HG03196 (cell line): ENCODE measurements at regions not wholly inside any gene's neighbourhood (a gene's known extent, or its start where the extent isn't known, plus 50 kb on each side); places are given as distances from the start of the nearest gene placed in this dataset.

ENCODE experiments used
- ATAC-seq: cut with Tn5 transposase; IDR thresholded peaks from one replicate; pipeline ENCODE4 v1.9.1; 2021; ENCODE audit not compliant: unreplicated experiment

DNA sequence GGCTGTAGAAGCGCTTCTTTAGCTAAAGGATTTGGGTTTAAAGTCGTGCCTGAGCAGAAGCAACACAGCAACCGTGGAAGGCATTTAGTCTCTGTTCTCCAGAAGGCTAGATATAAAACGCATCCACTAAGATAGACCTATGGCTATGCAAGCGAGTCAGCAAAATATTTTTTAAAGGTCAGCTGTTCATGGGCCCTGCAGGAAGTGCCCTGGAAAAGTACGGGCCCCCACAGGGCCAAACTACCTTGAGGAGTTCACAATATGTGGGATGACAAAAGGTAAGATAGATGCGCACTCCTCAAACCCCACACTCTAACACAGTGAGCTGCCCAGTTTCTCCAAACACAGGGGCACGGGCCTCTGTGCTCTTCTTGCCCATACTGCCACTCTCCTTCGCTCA lies 261.6 kb downstream of the VPS13C start:
- no peak for ATAC-seq

GRCh38 chr15:61796056-61796455 lies 264.2 kb downstream of the VPS13C start:
- no peak for ATAC-seq

DNA sequence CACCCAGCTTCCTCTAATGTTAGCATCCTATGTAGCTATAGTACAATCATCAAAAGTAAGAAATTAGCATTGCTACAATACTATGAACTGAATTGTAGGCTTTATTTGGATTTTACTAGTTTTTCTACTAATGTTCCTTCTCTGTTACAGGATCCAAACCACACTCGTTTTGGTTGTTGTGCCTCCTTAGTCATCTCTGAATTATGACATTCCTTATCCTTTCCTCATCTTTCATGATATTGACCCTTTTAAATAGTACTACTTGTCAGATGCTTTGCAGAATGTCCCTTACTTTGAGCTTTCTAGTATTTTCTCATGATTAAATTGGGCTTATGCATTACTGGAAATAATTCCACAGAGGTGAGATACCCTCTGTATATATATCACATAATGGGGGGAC lies 265.4 kb downstream of the VPS13C start:
- ATAC-seq, result no peak

DNA sequence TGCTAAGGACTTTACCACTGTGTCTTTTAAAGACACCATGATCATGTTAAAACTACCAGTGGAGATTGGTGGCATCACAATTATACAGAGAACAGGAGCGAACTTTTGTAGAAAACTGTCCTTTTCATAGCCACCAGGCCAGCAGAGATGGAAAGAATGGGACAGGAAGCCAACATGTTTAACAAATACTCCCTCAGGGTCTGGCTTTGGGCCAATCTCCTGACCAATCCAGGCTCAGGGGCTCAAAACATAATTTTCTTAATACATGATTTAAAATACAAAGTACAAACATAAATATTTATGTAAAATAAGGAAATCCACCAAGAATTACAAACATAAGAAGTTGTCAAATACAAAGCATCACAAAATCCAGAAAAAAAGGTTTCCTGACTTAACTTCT lies 266.0 kb downstream of the VPS13C start:
- ATAC-seq, result no peak

DNA sequence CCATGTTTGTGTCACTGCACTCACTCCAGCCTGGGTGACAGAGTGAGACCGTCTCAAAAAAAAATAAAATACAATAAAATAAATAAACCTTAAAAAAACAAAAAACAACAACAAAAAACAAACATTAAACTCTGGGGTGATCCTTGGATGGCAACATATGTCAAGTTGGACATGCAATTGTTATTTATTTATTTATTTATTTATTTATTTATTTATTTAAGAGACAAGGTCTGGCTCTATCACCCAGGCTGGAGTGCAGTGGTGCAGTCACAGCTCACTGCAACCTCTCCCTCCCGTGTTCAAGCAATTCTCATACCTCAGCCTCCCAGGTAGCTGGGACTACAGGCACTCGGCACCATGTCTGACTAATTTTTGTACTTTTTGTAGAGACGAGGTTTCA lies 275.5 kb downstream of the VPS13C start:
- ATAC-seq, result no peak

DNA sequence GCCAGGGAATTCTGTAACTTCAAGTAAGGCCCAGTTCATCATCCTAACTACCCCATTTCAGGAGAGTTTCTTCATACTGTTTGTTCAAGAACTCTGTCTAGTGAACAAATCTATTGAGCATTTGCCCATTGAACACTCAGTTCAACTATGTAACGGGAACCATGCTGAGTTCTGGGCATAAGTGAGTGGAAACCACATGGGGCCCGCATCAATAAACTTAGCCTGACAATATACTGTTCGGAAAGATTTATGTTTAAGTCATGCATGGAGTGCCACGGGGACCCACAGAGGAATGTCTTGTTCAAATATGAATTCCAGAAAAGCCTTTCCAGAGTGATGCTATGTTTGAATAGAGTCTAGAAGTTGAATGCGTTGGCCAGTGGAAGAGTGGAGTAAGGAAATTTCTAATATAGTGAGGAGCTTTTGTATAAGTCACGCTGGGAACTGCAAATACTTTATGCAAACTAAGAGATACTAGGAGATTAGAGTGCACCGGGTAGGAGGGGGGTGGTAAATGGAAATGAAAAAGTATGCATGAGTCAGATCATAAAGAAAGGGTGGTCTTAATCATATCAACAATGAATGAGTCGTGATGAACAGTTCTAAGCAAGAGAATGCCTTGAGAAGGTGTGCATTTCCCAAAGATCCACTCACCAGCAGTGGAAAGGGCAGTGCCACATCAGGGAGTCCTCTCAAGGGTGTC lies 279.8 kb downstream of the VPS13C start:
- ATAC-seq, result no peak

DNA sequence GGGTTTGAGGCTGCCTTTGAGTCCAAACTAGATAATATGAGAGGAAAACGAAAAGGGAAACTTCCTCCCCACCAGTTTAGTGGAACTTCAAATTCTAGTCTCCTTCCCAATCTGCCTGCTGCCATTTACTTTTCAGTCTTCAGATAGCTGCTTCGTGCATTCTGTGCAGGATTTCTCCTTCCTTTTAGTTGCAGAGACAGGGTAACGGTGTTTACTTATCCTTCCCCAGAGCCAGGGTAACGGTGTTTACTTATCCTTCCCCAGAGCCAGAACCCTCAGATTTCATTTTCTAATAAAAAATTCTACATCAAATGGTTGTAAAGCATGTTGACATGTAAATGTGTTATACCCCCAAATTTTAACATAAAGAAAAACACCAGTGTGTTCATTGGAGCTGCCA lies 282.6 kb downstream of the VPS13C start:
- no peak for ATAC-seq

DNA sequence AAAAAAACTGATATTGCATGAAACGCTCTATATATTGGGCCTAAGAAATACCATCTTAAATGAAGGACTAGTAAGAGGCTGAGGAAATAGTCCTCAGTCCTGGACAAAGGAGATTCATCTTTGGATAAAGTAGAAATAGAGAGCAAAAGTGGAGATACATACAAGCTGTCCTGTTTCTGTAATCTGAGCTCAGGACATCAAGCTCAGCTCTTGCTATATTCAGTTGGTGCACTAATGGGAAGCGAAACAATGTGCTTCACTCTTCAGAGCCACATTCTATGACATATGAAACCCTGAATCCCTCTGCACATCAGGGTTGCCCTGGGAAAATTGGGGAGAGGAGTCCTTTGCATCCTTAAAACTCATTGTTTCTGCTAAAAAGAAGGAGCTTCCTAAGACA lies 290.7 kb downstream of the VPS13C start:
- no peak for ATAC-seq

GRCh38 chr15:61768131-61768530 lies 292.1 kb downstream of the VPS13C start:
- ATAC-seq, result no peak

DNA sequence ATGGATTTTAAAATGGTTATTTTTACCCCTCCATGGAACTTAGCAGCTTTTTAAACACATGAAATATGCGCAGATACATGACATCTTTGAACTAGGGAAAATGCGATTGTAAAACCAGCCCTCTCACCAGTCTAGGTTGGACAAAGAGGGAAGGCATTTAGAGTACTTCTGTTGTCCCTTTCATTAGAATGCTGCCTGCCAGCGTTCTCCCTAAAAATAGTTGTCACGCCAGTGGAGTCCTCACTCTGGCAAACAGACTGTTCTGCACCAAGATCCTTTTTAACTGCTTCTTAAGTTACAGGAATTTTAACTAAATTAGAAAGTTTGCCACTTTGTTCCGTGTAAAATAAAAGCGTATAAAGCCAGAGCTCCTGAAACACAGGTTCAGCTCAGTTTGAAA lies 295.3 kb downstream of the VPS13C start:
- no peak for ATAC-seq

GRCh38 chr15:61764141-61764540 lies 296.1 kb downstream of the VPS13C start:
- ATAC-seq, result no peak

GRCh38 chr15:61762676-61763075 lies 297.6 kb downstream of the VPS13C start:
- ATAC-seq, result no peak

GRCh38 chr15:61759639-61760038 lies 300.6 kb downstream of the VPS13C start:
- ATAC-seq, result no peak

GRCh38 chr15:61756071-61756820 lies 304.0 kb downstream of the VPS13C start:
- no peak for ATAC-seq

GRCh38 chr15:61755467-61755866 lies 304.8 kb downstream of the VPS13C start:
- no peak for ATAC-seq

DNA sequence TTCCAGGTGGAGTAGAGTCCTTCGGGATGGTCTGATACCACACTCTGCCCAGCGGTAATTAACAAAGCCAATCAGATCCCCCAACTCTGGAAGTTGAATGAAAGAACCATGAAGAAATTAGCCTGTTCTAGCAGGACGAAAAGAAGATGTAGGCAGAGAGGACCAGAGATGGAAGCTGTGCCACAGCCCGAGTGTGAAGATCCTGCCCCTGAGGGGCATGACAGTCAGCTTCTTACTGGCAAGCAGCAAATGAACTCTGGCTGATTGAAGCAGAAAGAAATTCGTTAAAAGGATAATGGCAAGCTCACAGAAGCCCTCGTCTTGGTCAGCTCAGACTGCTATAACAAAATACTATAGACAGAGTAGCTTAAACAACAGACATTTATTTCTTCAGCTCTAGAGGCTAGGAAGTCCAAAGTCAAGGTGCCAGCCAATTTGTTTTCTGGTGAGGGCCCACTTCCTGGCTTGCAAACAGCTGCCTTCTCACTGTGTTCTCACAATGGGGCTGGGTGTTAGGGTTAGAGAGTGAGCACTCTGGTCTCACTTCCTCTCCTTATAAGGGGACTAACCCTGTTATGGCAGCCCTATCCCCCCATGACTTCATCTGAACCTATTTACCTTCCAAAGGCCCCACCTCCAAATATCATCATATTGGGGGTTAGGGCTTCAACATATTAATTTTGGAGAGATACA lies 307.1 kb downstream of the VPS13C start:
- ATAC-seq, result no peak

DNA sequence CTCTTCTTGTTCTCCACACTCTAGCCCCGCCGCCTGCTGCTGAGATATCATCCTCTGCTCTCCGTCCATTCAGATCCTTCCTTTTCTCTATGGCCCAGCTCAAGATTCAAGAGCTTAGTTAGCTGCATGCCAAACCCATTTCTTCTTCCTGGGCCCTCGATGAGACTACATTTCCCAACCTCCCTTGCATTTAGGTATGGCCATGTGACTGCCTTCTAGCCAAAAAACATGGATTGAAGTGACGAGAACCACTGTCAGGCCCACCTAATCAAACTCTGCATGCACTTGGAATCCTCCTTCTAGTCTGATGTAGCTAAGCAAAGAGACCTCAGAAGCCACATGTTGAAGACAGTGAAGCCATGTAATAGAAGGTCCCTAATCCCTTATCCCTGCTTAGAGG lies 308.2 kb downstream of the VPS13C start:
- no peak for ATAC-seq

GRCh38 chr15:61750271-61751084 lies 309.8 kb downstream of the VPS13C start:
- ATAC-seq, result no peak

DNA sequence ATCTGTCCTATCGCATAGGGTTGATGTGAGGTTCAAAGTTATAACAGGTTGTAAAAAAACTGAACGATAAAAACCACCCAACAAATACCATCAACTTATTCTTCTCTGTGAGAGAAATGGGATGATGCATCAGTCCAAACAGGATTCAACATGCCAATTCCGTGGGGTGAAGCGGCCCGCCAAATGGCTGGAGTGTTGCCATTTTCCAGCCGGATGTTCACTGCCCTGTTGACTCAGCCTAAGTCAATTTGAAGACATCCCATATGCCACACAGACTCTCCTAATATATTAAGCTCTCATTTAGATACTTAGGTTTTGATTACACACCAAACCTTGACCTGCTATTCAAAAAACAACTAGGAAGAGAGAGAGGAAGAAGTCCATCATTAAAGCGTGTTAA lies 311.1 kb downstream of the VPS13C start:
- ATAC-seq, result no peak

DNA sequence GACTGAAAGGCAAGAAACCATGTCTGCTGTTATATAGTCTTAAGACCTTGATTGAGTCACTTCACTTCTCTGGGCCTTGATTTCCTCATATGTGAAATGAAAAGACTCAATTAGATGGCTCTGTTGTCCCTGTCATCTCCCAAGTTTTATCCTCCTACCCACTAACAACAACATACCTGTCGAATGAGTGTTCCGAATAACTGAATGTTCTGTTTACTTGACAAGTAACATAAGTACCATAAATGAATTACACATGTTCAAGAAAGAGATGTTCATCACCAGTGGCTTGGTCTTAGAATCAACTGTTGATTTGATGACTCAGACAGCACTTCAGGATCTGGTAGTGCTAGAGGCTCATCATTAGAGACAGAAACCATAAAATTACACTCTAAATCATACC lies 311.7 kb downstream of the VPS13C start:
- no peak for ATAC-seq

GRCh38 chr15:61746589-61746988 lies 313.7 kb downstream of the VPS13C start:
- no peak for ATAC-seq
